HG02588 (cell line): ENCODE measurements at regions not wholly inside any gene's neighbourhood (a gene's known extent, or its start where the extent isn't known, plus 50 kb on each side); places are given as distances from the start of the nearest gene placed in this dataset.

Experiments used
- ATAC-seq: cut with Tn5 transposase; IDR thresholded peaks from one replicate; pipeline ENCODE4 v1.9.1; 2021; ENCODE audit warnings: mild to moderate bottlenecking, moderate library complexity; ENCODE audit not compliant: unreplicated experiment

DNA sequence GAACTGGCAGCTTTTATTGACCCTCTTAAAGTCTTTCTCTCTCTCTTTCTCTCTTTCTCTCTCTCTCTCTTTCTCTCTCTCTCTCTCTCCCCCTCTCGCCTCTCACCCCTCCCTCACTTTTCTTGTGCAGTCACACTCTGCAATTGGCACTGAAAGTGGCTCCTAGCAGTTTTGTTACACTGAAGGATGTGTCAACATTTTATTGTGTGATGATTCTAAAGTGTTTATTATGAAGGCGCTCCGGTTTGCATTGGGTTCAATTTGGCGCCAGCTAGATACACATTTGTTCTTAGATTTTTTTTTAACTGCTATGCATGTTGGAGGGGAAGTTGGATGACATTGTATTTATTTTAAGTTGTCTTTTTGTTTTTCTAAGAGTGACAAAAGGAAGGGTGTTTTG lies 64.0 kb upstream of the CHRM3 start:
- no peak for ATAC-seq

DNA sequence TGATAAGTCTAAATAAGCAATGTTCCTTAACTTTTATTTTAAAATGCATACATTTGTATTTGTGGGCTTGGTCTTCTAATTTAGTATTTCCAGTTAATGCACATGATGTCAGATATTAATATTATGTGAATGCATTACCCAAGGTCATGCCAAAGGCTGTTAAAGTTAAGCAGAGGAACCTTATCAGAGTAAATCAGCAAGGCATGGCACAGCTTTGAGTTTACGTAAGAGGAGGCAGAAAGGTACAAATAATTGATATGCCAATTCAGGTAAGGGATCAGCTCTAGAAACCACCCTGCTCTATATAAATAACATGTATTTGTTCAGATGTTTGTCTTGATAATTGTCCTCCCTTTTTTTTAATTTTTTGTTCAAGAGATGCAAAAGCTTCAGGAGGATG lies 64.5 kb upstream of the CHRM3 start:
- ATAC-seq = no peak

DNA sequence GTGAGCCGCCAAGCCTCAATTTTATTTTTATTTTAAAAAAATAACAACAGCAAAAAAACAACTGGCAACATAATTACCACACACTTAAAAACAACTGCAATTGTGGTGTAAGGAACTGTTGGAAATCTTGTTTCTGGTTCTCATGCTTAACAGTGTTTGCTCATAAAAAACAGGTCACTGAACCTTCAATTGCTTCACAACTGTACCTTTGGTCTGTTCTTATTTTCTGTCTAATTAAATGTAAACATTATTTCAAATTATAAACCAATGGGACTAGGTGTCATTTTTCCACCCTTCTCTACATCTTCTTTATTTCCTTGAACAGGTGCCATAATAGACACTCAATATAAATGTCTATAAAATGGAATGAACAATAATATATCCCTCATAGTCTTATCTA lies 68.4 kb upstream of the CHRM3 start:
- ATAC-seq = no peak

DNA sequence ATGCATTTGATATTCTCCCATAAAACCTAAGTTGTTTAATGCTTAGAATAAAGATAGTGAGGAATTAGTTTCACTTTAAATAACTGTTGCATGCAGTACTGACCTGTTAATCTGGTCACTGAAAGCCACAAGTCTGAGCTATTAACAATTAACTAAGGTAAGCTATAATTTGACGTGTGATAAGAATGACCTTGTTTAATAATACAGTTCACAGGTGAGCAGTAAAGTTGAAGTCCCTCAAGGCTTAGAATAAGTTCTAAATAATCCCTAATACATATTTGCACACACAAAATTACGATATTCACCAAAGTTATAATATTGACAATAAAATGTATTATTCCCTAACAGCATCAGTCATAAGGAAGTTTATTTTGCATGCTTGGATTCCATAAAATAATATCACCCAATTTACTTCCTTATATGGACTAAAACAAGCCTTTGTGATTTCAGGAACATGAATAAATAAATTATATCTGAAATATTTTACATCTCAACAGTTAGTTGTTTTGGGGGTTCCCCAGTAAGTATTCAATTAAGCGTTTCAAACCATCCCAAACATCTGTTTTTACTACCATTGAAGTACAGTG lies 70.6 kb upstream of the CHRM3 start:
- ATAC-seq = no peak

DNA sequence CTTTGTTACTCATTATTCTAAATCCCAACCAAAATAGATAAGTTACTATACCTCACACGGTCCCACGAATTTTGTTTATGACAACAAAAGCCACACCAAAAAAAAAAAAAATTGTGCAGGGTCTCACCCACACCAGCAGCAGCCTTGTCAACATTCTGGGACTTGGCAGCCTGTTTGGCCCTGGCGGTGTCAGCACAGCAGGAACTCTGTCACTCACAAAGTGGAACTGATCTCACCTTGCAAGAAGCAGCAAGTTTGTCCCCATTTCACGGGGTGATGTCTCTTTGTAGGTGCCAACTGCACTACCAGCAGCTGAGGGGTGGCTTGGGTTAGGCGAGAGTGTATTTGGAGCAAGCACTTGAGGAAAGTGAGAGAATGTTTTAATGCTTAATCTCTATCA lies 75.0 kb upstream of the CHRM3 start:
- no peak for ATAC-seq

DNA sequence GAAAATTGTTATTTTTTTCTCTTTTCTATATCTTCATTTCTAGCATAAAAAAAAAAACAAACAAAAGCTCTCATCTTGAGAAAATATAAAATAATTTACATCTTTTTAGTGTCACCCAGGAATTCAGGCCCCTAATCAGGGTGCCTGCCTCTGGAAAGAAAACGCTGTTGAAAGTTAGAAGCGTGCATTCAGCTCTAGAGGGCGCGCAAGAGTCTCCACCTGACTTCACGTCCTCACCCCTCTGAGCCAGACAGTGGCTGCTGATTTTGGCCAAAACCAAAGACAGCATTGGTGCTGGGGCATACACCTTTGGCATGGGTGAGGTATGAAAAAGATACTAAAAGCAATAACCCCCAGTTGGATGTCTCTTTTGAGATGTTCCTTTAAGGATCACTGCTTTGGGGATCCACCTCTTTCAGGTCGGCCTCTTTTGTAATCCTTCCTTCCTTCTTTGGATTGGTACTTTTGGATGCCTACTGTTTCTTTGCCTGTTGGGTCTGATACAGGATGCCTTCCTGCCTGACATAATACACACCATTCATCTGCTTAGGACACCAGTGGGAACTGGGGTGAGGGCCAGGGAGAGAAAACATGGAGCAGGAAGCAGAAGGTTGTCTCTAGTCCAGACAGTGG lies 77.6 kb upstream of the CHRM3 start:
- ATAC-seq = no peak

DNA sequence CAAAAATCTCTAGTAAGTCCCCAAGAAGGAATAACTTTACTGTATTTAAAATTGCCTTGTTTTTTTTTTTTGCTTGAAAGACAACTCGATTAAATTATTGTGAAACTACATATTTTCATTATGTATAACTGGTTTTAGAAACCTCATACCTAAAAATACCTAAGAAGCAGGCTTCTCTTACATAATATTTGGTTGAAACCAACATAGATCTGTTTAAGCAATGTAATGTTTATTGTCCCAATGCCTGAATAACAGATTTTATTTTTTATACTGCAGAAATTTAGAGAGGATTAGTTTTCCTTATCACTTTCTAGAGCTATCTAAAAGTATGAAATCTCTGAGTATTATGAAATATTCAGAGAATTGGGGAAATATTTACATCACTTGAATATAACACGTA lies 78.5 kb upstream of the CHRM3 start:
- no peak for ATAC-seq

DNA sequence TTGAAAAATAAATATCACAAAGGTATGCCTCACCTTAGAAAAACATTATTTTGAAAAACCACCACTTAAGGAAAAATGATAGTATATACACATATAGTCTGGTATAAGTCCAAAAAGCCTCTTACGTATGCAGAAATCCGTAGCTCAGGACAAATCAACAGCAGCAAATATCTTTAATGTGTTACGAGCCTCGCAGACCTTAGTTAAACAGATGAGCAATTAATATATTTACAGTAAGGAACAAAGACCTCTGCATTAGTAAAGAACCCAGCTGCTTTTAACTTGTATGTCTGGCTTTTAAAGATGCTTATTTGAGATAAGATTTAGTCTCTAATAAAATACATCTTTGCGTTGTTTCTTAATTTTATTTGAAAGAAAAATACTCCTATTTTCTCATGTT lies 79.9 kb upstream of the CHRM3 start:
- ATAC-seq = no peak

DNA sequence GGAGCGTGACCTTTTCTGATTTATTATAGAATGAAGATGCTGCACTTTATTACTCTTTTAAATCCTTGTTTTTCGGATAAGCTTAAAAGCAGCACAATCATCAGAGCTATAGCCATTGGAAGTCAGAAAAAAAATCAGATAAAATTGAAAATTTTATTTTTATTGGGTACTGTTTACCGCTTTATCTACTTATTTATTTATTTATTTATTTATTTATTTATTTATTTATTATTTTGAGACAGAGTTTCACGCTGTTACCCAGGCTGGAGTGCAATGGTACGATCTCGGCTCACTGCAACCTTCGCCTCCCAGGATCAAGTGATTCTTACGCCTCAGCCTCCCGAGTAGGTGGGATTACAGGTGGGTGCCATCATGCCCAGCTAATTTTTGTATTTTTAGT lies 83.1 kb upstream of the CHRM3 start:
- no peak for ATAC-seq

DNA sequence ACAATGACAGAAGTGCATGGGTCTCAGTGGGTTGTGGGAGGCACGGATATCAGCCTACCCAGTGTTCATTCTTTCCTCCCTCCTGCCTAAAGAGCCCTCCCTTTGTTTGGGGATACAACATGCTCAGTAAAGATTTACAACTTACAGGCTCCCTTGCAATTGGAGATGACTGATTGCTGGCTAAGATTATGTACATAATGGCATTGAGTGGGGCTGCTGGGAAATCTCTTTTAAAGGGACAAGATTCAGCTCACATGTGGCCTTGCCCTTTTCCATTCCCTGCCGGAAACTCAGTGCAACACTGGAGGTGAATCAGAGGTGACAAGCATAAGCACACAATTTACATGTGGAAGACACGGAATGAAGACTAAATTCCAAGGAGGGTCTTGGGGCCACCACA lies 83.7 kb upstream of the CHRM3 start:
- no peak for ATAC-seq

DNA sequence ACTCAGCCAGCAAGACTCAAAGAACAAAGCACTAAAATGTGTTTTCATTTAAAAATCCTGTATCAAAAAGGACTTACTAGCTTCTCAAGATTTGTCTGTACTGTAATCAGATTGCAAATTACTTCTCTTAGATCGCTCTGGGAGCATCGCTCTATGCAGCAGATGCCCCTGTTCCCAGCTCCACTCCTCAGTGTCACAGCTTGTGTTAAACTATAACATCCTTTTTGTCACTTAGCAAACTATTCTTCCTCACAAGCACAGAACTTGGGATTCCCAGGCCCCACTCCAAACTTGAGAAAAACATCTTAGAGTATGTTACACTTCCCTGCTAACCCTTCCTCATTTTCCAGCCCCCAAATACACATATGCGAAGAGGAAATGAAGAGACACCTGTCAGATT lies 85.1 kb upstream of the CHRM3 start:
- ATAC-seq = no peak

DNA sequence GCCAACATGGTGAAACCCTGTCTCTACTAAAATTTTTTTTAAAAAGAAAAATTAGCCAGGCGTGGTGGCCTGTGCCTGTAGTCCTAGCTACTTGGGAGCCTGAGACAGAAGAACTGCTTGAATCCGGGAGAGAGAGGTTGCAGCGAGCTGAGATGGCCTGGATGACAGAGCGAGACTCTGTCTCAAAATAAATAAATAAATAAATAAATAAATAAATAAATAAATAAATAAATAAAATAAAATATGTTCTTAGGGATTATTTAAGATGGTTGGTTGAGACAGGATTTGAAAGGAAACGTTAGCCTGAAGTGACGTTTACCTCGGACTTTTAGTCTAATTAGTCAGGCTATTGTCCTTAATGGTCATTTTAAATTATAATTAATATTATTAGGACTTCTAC lies 88.5 kb upstream of the CHRM3 start:
- ATAC-seq = no peak

DNA sequence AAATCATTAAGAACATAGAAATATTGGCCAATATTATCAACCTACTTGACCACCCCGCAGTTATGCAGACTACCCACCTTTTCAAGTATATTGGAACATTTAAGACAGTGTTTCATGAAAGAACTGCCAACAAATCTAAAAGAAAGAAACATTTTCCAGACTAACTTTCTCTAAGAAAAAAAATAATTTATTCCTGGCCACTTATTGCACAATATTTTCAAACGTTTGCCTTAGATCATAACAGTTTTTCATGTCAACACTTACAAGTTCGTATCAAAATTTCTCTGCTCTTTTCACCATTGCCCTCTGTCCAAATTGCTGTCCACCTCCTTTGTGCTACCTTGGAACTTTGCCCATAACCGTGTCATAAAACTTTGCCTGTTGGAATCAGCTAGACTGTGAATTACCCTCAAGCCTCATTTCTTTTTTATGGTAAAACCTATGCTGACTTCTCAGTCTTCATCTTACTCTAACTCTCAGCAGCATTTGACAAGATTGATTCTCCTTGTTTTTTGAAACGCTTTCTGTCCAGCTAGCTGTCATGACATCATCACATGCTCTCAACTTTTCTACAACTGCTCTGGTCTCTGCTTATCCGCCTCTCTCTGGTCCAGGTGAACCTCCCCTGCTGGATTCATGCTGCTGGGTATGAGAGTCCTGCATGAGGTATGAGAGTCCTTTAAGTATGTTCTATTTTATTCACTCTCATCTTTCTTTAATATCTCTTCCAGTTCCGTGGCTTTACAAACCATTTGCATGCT lies 92.8 kb upstream of the CHRM3 start:
- ATAC-seq = no peak

DNA sequence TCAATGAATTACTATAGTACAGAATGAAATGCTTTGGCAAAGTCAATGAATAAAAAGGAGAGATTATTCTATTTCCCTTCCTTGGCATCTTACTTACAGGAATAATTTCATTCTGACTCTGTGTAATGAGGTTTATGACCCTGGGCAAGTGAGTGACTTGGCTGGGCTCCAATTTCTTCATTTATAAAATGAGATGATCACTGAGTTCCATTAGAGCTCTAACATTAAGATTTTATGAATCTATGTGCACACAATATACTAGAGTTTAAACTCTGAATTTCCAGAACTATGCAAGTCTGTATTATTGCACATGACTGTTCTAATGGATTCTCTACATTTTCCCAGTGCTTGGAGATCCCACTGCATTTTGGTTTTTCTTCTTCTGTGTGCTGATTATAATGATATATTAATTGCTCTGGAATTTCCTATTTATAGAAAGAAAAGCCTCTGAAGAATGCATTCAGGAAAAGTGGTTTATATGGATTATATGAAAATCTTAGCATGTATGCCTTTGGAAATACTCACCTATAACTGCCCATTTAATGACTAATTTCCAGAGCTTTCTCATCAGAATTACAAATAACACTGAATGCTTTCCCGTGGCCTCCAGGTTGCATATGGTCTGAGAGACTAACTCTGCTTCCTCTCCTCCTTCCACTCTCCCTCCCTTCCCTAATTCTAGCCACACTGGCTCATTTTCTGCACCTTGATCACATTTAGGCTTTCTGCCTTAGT lies 97.4 kb upstream of the CHRM3 start:
- ATAC-seq = no peak

DNA sequence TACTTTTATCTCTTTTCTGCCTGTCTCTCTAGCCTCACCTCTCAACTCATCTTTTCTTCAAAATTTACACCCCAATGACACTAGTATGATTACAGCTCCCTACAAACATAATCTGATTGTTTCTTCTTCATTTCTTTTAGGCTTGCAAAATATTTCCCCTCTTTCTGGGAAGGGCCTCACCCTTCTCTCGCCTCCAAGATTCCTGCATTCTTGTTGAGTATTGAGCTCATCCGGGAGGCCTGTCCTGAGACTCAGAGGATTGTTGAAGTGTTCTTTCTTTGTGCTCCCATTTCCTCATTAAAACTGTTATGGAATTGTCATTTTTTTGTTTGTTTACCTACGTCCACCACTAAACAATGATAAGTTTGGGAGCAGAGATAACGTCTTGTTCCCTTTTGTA lies 99.1 kb upstream of the CHRM3 start:
- ATAC-seq = no peak

DNA sequence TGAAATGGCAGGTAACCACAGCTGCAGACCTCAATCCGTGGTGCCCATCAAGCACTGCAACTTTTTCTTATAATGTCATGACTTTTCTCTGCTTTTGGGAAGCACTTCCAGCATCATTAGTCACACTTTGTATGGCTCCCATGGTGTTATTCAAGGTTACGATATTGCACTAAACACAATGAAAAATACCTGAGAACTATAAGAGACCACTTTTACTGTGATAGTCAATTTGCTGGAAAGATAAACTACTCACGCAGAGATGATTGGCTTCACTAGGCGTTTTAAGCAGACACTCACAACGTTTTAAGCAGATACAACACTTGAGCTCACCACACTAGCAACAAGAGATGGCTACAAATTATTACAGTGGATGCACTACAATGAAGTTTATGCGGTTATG lies 103.2 kb upstream of the CHRM3 start:
- ATAC-seq = no peak

DNA sequence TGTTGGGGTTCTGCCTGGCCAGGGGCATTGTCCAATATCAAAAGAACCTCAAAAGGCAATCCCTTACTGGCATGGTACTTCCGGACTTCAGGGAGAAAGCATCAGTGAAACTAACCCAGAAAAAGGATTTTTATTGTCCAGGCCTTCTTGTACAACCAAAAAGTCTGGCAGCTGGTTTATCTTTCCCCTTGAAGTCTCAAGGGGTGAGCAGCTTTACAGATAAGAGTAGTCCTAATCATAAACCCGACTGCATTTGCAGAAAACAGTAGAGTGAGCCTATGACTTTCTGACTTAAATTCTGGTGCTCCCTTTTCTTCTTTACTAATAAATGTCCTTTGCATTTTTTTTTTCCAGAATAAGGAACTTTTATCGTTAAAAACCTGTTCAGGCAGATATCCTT lies 104.0 kb upstream of the CHRM3 start:
- no peak for ATAC-seq

DNA sequence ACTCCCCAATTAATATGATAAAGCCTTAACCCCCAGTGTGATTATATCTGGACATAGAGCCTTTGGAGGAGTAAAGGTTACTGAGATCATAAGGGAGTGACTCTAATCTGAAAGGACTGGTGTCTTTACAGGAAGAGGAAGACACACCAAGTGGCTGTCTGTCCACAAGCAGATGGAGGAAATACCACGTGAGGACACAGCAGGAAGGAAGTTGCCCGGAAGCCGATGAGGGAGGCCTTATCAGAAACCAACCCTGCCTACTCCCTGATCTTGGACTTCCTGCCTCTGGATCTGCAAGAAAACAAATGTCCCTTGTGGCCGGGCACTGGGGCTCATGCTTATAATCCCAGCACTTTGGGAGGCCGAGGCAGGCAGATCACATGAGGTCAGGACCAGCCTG lies 110.3 kb upstream of the CHRM3 start:
- ATAC-seq = no peak

DNA sequence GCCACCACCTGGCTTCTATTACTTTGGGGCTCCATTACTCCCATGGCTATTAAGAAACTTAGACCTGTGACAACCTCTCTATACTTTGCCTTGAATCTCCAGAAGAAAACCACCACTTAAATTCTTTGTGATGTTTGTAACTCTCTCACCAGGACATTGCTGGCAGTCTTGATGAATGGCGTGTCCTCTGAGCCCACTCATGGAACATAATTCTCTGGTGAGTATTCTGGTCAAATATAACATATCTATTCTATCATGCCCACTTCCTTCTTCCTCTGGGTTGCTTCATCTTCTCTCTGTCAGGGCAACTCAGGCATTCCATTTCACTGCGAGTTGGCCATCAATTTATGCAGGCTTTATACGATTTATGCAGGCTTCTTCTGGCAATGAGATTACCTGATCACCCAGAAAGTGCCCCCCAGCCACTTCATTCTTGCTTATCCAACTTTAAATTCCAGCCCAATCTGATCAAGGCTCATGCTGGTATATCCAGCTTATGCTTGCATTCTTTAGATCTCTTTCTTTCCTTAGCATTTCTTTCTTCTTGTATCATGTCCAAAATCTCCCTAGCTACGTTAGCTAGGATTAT lies 112.0 kb upstream of the CHRM3 start:
- no peak for ATAC-seq

DNA sequence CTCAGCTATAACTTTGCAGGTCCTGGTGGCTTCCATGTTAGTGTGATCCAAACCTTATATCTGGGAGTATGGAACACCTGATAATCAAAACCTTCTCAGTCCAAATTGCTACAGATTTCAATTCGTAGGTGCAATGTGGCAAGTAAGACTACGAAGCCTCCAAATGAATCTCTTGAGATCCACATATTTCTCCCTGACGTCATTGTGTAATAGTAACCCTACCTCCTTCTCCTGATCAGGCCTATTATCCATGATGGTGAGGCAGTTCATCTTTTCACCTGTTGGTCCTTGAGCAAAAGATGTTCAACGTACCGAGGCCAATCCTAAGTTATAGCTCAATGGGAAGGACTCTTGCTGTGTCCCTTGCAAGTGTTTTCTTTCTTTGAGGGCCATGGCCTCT lies 115.9 kb upstream of the CHRM3 start:
- no peak for ATAC-seq

DNA sequence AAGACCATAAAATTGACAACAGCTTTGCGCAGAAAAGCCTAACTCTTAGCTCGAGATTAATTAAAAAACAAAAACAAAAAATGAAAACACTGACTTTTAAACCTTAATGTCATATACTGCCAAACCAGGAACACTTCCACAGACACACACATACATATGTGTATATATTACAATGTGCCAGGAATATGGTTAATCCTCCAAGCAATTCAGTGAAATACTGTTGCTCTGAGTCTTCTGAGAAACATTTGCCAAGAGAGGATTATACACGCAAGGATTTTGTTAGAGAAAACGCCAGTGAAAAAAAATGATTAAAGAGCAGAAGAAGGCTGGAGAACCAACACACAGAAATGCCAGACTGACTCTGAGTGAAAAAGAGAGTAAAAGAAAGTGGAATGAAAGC lies 116.7 kb upstream of the CHRM3 start:
- ATAC-seq = no peak

DNA sequence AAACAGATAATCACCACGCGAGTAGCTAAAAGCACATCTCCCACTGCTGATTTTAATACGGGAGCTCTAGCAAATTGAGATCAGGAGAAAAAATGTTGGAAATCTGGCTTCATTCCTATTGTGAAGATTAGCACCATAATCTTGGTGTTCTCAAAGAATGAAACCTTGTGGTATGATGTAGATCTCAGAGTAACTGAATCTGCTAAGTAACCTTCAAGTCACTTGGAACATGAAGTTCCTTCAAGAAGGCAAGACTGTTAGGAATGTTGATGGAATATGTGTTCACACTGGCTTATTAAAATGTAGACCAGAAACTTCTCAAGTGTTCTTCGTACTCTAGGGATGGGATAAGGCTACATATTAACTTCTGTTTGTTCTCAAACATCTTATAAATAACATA lies 117.4 kb upstream of the CHRM3 start:
- no peak for ATAC-seq
